Thyroid gland (tissue), 4 donors: ENCODE measurements at regions not wholly inside any gene's neighbourhood (a gene's known extent, or its start where the extent isn't known, plus 50 kb on each side); places are given as distances from the start of the nearest gene placed in this dataset.

Experiments used
- DNase-seq, 2 donors: peaks; one replicate each; pipeline ENCODE4 v3.0.0-alpha.2; 2019
- H3K27ac ChIP-seq, 3 donors: fragments of 200-600 bp; sonication (generic); 1 replicate in 2 of 3; 2 replicates in 1 of 3; pipeline ENCODE4 v1.5.1; 2016 to 2019; ENCODE audit warnings: mild to moderate bottlenecking in 1 of 3, moderate library complexity in 1 of 3
- H3K27me3 ChIP-seq: fragments of 200-600 bp; sonication (generic); one replicate; pipeline ENCODE4 v1.5.1; 2019
- H3K36me3 ChIP-seq, 2 donors: fragments of 200-600 bp; sonication (generic); one replicate each; pipeline ENCODE4 v1.5.1; 2016 to 2019
- H3K4me1 ChIP-seq, 2 donors: fragments of 200-600 bp; sonication (generic); one replicate each; pipeline ENCODE4 v1.5.1; 2017 to 2019
- H3K4me3 ChIP-seq, 3 donors: fragments of 200-600 bp; sonication (generic); replicated peaks in 1 of 3; 1 replicate in 2 of 3; 2 replicates in 1 of 3; pipeline ENCODE4 v1.5.1; 2016; ENCODE audit warnings: mild to moderate bottlenecking in 1 of 3
- H3K9me3 ChIP-seq: fragments of 200-600 bp; sonication (generic); one replicate; pipeline ENCODE4 v1.5.1; 2017
- POLR2A ChIP-seq, 2 donors: fragments of 450-650 bp; IDR thresholded peaks; one replicate each; pipeline ENCODE4 v1.6.1; 2017; ENCODE audit warnings: antibody characterized with exemption in 2 of 2, mild to moderate bottlenecking in 2 of 2, moderate library complexity in 1 of 2
- WGBS, 2 donors: methylation state at CpG; one replicate each; pipeline ENCODE4 v1.1.5; 2017; 5-methylcytosine and 5-hydroxymethylcytosine counted together
- intact Hi-C: fragments of 100-400 bp; cut with DNase I; formaldehyde crosslinking; loops from one replicate; pipeline ENCODE4 v1.15.1; 2023
- TF ChIP-seq, protein P1 (sequence below), 6 experiments: fragments of 200-600 bp in 3 of 6; fragments of 450-650 bp in 3 of 6; sonication (generic) in 3 of 6; IDR thresholded peaks; one replicate each; pipeline ENCODE4 v1.5.1; 2016 to 2019; ENCODE audit warnings: antibody characterized with exemption in 6 of 6, mild to moderate bottlenecking in 2 of 6, inconsistent platforms in 1 of 6, moderate library complexity in 1 of 6

DNA sequence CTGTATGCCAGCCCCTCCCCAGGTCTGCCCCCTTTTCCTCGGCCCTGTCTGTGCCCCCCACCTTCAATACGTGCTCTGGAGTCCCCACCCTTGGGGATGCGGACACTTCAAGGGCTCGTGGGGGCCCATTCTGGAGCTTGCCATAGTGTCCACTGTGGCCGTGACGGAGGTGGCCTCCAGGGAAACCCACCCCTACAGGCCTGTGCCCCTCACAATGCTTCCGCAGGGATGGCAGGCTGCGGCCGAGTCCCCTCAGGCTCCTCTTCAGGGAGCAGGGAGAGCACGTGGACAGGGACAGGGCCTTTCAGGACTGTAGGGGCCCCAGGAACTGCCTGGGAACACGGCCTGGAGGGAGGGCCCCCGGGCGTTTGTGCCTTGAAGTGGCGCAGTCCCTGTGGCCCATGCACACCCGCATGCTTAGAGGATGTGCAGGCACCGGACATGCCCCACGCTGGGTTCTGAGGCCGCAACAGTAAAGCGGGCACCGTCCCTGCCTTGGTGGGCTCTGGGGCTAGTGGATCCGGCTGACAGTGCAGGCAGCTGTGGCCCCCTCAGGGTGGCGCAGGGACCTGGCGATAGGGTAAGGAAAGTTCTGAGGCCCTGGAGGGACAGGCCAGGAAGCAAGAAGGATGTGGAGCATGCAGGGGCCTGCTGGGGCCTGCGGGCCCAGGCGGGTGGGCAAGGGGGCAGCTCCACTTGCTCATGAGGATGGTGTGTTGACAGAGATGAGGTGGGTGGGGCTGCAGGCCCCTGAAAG lies 209.0 kb upstream of the RTL1 start:
- H3K36me3 ChIP-seq = no peaks in the 10 kb centered on the region
- no peaks in the 10 kb centered on the region for H3K27me3 ChIP-seq
- WGBS, 2 donors = 77 to 91% methylated on average over 10 to 18 of the region's 25 CpGs
- TF ChIP-seq POLR2A (IDR thresholded peaks at IDR 0.05) = no peak
- TF ChIP-seq, protein P1, sequence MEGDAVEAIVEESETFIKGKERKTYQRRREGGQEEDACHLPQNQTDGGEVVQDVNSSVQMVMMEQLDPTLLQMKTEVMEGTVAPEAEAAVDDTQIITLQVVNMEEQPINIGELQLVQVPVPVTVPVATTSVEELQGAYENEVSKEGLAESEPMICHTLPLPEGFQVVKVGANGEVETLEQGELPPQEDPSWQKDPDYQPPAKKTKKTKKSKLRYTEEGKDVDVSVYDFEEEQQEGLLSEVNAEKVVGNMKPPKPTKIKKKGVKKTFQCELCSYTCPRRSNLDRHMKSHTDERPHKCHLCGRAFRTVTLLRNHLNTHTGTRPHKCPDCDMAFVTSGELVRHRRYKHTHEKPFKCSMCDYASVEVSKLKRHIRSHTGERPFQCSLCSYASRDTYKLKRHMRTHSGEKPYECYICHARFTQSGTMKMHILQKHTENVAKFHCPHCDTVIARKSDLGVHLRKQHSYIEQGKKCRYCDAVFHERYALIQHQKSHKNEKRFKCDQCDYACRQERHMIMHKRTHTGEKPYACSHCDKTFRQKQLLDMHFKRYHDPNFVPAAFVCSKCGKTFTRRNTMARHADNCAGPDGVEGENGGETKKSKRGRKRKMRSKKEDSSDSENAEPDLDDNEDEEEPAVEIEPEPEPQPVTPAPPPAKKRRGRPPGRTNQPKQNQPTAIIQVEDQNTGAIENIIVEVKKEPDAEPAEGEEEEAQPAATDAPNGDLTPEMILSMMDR (IDR thresholded peaks at IDR 0.05) = no peak
- no peak overlapping the region for H3K27ac ChIP-seq
- no peaks in the 10 kb centered on the region for H3K4me1 ChIP-seq
- H3K9me3 ChIP-seq = no peaks in the 10 kb centered on the region
- H3K4me3 ChIP-seq = no peak overlapping the region
- no peak for DNase-seq
- intact Hi-C loops = no loop called here

DNA sequence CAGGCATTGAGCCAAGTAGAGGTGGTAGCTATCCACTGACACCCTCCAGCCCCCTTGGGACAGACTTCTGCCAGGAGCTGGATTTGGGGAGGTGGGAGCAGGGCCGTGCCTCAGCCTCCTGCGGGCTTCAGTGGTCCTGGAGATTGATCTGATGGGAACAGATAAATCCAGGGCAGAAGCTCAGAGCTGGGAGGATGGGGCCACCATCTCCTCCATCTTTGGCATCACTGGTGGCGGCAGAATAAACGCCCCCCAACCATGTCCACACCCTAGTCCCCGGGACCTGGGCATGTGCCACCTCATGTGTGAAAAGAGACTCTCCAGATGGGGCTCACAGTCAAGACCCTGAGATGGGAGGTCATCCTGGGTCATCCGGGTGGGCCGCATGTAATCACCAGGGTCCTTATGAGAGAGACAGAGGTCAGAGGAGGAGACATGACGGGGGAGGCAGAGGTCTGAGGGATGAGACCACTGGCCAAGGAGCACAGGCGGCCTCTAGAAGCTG lies 209.6 kb upstream of the RTL1 start:
- no peak overlapping the region for H3K4me3 ChIP-seq
- no peak for DNase-seq

DNA sequence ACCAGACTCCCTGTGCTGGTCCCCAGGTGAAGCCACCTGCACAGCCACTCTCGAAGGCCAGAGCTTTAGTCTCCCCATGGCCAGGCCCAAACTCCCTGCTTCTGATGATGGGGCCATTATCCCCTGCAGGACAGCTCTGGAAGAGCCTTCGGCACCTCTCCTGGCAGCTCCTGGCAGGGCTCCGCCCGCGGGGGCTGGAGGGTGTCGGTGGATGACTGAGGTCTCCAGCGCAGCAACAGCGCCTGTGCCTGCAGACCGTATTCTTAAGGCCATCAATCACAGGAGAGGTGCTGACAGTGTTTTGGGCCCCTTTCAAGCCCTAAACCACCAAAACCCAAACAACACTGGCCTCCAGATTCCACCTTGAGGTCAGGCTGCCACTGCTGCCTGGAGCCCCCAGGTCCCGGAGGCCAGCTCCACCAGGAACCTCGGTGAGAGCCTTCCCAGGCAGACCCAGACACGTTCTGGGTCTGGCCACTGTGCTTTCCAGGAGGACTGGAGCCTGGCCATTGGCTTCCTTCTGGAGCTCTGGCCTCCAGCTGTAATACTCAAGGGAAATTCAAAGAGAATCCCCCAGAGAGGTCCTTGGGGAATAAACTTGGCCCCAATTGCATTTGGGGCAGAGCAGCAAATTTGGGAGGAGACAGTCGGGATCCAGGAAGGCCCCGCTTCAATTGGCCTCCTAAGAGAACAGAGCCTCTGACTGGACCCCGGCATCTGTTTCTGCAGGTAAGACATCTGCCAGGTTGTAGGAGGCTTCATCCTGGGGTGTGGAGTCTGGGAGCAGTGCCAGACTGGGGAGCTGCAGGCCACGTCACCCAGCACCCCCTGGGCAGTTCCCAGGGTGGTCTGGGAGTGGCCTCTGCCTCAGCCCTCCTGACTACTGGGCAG lies 210.6 kb upstream of the RTL1 start:
- Histone ChIP-seq H3K9me3 (no peaks in the 10 kb centered on the region), H3K27me3 (no peaks in the 10 kb centered on the region), H3K27ac (no peak overlapping the region), H3K4me1 (no peaks in the 10 kb centered on the region), H3K4me3 (no peak overlapping the region), H3K36me3 (no peaks in the 10 kb centered on the region)
- TF ChIP-seq, protein P1 (IDR thresholded peaks at IDR 0.05) = no peak
- TF ChIP-seq POLR2A (IDR thresholded peaks at IDR 0.05) = no peak
- DNase-seq = no peak
- WGBS, 2 donors = 83 to 95% methylated on average over 9 to 16 of the region's 16 CpGs
- intact Hi-C loops = no loop called here

More for the DNA sequence above, 209.6 kb upstream of the RTL1 start:
- WGBS, 2 donors = 87 to 92% methylated on average over 5 to 7 of the region's 9 CpGs
- H3K27me3 ChIP-seq = no peaks in the 10 kb centered on the region
- TF ChIP-seq, protein P1 (IDR thresholded peaks at IDR 0.05) = no peak
- TF ChIP-seq POLR2A (IDR thresholded peaks at IDR 0.05) = no peak
- H3K9me3 ChIP-seq = no peaks in the 10 kb centered on the region
- intact Hi-C loops = no loop called here
- no peaks in the 10 kb centered on the region for H3K4me1 ChIP-seq
- H3K36me3 ChIP-seq = no peaks in the 10 kb centered on the region
- no peak overlapping the region for H3K27ac ChIP-seq

DNA sequence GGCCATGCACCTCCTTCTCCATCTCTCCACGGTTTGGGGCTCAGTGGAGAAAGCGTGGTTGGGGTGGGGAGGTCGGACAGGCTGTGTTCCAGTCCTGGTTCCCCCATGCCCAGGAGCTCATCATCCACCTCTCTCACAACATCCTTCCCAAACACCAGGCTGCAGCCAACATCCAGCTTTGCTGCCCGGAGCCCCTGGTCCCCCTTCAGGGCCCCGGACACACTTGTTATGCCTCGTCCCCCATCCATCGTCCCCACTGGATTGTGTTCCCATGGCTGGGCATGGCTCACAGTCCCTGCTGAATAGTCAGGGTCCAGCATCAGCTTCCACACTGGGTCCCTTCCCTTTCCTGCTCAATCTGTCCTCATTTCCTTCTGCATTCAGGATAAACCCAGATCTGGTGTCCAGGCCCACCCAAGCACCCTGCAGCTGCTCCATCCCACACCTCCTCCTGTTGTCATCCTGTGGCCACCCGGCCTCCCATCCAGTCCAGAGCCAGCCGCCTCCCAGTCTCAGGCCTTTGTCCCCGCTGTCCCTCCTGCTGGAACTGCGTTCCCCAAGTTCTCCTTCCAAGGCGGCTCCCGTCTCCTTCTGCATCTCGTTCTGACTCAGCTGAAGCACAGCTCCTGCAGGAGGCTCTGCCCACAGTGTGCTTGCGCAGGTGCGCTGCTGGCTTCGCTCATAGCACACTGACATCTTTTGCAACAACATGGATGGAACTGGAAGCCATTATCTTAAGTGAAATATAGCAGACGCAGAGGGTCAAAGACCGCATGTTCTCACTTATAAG lies 211.4 kb upstream of the RTL1 start:
- WGBS, 2 donors = 87 to 90% methylated on average over 19 of the region's 19 CpGs
- Histone ChIP-seq H3K27ac (no peak overlapping the region), H3K4me1 (no peaks in the 10 kb centered on the region), H3K36me3 (no peaks in the 10 kb centered on the region), H3K9me3 (no peaks in the 10 kb centered on the region), H3K27me3 (no peaks in the 10 kb centered on the region), H3K4me3 (no peak overlapping the region)
- DNase-seq = no peak
- no peak for TF ChIP-seq POLR2A (IDR thresholded peaks at IDR 0.05)
- TF ChIP-seq, protein P1 (IDR thresholded peaks at IDR 0.05) = no peak
- intact Hi-C loops = no loop called here
